ENCODE measurements at regions not wholly inside any gene's neighbourhood (a gene's known extent, or its start where the extent isn't known, plus 50 kb on each side); places are given as distances from the start of the nearest gene placed in this dataset.
"Not testable (repeated sequence)": the region's sequence is repeated elsewhere in the genome, so short reads cannot be mapped to it uniquely, and the experiment has no call there.

DNA sequence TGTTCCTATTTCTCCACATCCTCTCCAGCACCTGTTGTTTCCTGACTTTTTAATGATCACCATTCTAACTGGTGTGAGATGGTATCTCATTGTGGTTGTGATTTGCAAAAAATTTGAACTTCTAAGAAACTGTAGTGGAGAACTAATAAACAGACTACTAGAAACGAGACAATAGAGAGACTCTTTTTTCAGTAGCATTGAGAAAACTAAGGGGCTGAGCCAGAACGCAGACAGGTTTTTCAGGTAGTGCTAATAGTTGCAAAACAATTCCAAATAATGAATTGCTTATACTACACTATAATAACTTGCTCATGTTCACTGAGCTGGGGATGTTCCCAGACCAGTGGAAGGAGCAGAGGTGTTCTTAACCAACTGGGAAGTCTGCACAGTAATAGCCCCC is 98.8 kb upstream of the DPH5 start:
- TF ChIP-seq POLR2A (IDR thresholded peaks at IDR 0.05) (no peak), CTCF (IDR thresholded peaks at IDR 0.05) (no peak)
- Histone ChIP-seq H3K27ac (no peak overlapping the region), H3K4me1 (no peaks in the 10 kb centered on the region), H3K9me3 (no peaks in the 10 kb centered on the region), H3K4me3 (no peak overlapping the region), H3K27me3 (no peaks in the 10 kb centered on the region), H3K36me3 (no peaks in the 10 kb centered on the region)
- no peak for DNase-seq (ENCODE audit: extremely low spot score in 2 of 2)
- intact Hi-C loops (cut with DNase I): no loop called here

GRCh38 chr1:101123904-101124303 is 98.3 kb upstream of the DPH5 start:
- H3K27me3 ChIP-seq; H3K9me3 ChIP-seq; DNase-seq (ENCODE audit: extremely low spot score in 2 of 2); H3K4me3 ChIP-seq; H3K4me1 ChIP-seq; intact Hi-C loops (cut with DNase I); H3K36me3 ChIP-seq; H3K27ac ChIP-seq: not testable (repeated sequence)

- H3K4me1 ChIP-seq: no peaks in the 10 kb centered on the region
- H3K4me3 ChIP-seq: no peak overlapping the region
- no peak for DNase-seq (ENCODE audit: extremely low spot score in 2 of 2)
- no peak overlapping the region for H3K27ac ChIP-seq
- H3K9me3 ChIP-seq: no peaks in the 10 kb centered on the region
- TF ChIP-seq CTCF (IDR thresholded peaks at IDR 0.05): no peak
- TF ChIP-seq POLR2AphosphoS5 (IDR thresholded peaks at IDR 0.05; ENCODE audit: insufficient read depth in 1 of 2, low read depth in 1 of 2): no peak
- no peak for TF ChIP-seq POLR2A (IDR thresholded peaks at IDR 0.05)
- no peaks in the 10 kb centered on the region for H3K36me3 ChIP-seq
- intact Hi-C loops (cut with DNase I): no loop called here
- H3K27me3 ChIP-seq: no peaks in the 10 kb centered on the region
Observed at GRCh38 chr1:101122452-101123166, 97.0 kb upstream of the DPH5 start.

DNA sequence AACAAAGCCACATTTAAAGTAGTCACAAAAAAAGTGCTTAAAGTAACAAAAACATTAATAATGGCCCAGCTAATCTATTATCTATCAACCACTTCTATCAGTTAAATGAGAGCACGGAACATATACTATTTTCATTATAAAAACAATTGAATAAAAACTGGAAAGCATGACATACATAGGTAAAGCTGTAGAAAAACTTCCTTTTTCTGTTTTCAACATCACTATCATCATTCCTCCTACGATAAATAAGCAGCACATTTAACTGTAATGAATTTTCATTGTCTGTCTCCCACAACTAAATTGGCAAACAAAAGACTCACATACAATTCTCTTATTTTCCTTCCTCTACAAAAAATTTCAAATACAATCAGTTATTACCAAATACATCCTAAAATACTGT is 96.4 kb upstream of the DPH5 start:
- TF ChIP-seq CTCF (IDR thresholded peaks at IDR 0.05): no peak
- no peak for TF ChIP-seq POLR2AphosphoS5 (IDR thresholded peaks at IDR 0.05; ENCODE audit: insufficient read depth in 1 of 2, low read depth in 1 of 2)
- TF ChIP-seq POLR2A (IDR thresholded peaks at IDR 0.05): no peak
- Histone ChIP-seq H3K9me3 (no peaks in the 10 kb centered on the region), H3K4me1 (no peaks in the 10 kb centered on the region), H3K27me3 (no peaks in the 10 kb centered on the region), H3K27ac (no peak overlapping the region), H3K4me3 (no peak overlapping the region), H3K36me3 (no peaks in the 10 kb centered on the region)
- intact Hi-C loops (cut with DNase I): no loop called here
- no peak for DNase-seq (ENCODE audit: extremely low spot score in 2 of 2)

DNA sequence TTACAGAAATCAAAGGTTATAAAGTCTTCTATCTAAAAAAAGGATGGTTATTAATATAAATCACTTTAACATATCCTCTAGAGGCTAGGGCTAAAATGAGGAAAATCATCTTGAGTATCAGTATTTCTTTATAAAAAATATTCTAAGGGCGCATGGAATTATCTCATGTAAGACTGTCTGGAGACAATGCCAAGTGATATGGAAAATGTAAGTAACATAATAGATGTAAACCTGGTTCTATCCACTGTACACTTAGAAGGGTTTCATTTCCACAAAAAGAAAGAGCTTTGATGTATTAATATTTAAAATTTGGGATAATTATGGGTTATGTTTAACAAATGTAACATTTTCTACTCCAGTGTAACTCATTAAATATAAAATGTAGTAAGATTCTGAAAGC is 95.9 kb upstream of the DPH5 start:
- H3K4me3 ChIP-seq: no peak overlapping the region
- DNase-seq (ENCODE audit: extremely low spot score in 2 of 2): no peak
- H3K4me1 ChIP-seq: no peaks in the 10 kb centered on the region
- no peaks in the 10 kb centered on the region for H3K9me3 ChIP-seq
- TF ChIP-seq POLR2A (IDR thresholded peaks at IDR 0.05): no peak
- TF ChIP-seq POLR2AphosphoS5 (IDR thresholded peaks at IDR 0.05; ENCODE audit: insufficient read depth in 1 of 2, low read depth in 1 of 2): no peak
- no peak for TF ChIP-seq CTCF (IDR thresholded peaks at IDR 0.05)
- H3K36me3 ChIP-seq: no peaks in the 10 kb centered on the region
- intact Hi-C loops (cut with DNase I): no loop called here
- H3K27me3 ChIP-seq: no peaks in the 10 kb centered on the region
- no peak overlapping the region for H3K27ac ChIP-seq

Measured in vagina (tissue), 2 donors.